Panc1 (cell line): ENCODE measurements at regions not wholly inside any gene's neighbourhood (a gene's known extent, or its start where the extent isn't known, plus 50 kb on each side); places are given as distances from the start of the nearest gene placed in this dataset.

Experiments
- ATAC-seq: fragments of 200-7000 bp; cut with Tn5 transposase; 2 replicates; pipeline ENCODE4 v1.9.1; 2020; ENCODE audit warnings: mild to moderate bottlenecking, moderate library complexity
- BruUV-seq: library from RNA; stranded (reverse); fragments of 400-500 nt; replicated peaks from 2 replicates; lab custom pipeline; 2021; lab: Mats Ljungman, UMichigan
- CTCF ChIA-PET: fragments of 300-600 bp; sonication (Branson Sonifier 250); formaldehyde crosslinking; loops from one replicate; lab custom pipeline; 2022; ENCODE audit warnings: antibody characterized with exemption; lab: Charles Lee
- POLR2A ChIA-PET: fragments of 300-600 bp; sonication (Branson Sonifier 250); formaldehyde crosslinking; loops from one replicate; lab custom pipeline; 2022; ENCODE audit warnings: antibody characterized with exemption; lab: Charles Lee
- DNase-seq: peaks from one replicate; pipeline ENCODE4 v3.0.0-alpha.2; 2010; ENCODE audit warnings: low read depth, low spot score
- H3K27ac ChIP-seq: 2 replicates; pipeline ENCODE4 v1.5.1; 2011; ENCODE audit warnings: mild to moderate bottlenecking, low read length, inconsistent platforms
- H3K27me3 ChIP-seq: fragments of 200-500 bp; sonication (Bioruptor generic); 2 replicates; pipeline ENCODE4 v1.6.0; 2014; ENCODE audit warnings: low read length, inconsistent platforms; ENCODE audit not compliant: control insufficient read depth, insufficient read depth
- H3K36me3 ChIP-seq: fragments of 200-500 bp; sonication (Bioruptor generic); 2 replicates; pipeline ENCODE4 v1.5.1; 2014; ENCODE audit warnings: inconsistent platforms, mild to moderate bottlenecking, low read length, moderate library complexity; ENCODE audit not compliant: control insufficient read depth, insufficient read depth
- H3K4me1 ChIP-seq: 2 replicates; pipeline ENCODE4 v1.5.1; 2011; ENCODE audit warnings: inconsistent platforms, mild to moderate bottlenecking, low read length, moderate library complexity; ENCODE audit not compliant: control insufficient read depth, insufficient read depth
- H3K4me3 ChIP-seq, 2 experiments: 2 replicates each; pipeline ENCODE4 v1.5.1; 2011 to 2012; ENCODE audit warnings: low read depth in 2 of 2, low read length in 2 of 2, mild to moderate bottlenecking in 2 of 2, inconsistent platforms in 1 of 2, moderate library complexity in 1 of 2
- H3K9me3 ChIP-seq: fragments of 200-500 bp; sonication (Bioruptor generic); 2 replicates; pipeline ENCODE4 v1.5.1; 2014; ENCODE audit warnings: low read depth, mild to moderate bottlenecking, inconsistent platforms, low read length, moderate library complexity; ENCODE audit not compliant: control insufficient read depth, insufficient read depth
- CTCF ChIP-seq: fragments of 450-650 bp; IDR thresholded peaks from 2 replicates; pipeline ENCODE4 v1.5.1; 2017; ENCODE audit warnings: mild to moderate bottlenecking
- POLR2AphosphoS5 ChIP-seq: IDR thresholded peaks from 2 replicates; pipeline ENCODE4 v1.6.1; 2012; ENCODE audit warnings: mild to moderate bottlenecking, low read depth, low read length, moderate library complexity
- REST ChIP-seq, 2 experiments: IDR thresholded peaks; 2 replicates each; pipeline ENCODE4 v1.6.1; 2011 to 2012; ENCODE audit warnings: low read depth in 2 of 2, control low read depth in 1 of 2, low read length in 1 of 2, mild to moderate bottlenecking in 1 of 2, moderate library complexity in 1 of 2; ENCODE audit not compliant: insufficient read depth in 1 of 2
- SIN3A ChIP-seq: IDR thresholded peaks from 2 replicates; pipeline ENCODE4 v1.6.1; 2012; ENCODE audit warnings: low read depth, mild to moderate bottlenecking, low read length, moderate library complexity, borderline replicate concordance; ENCODE audit not compliant: insufficient read depth
- TCF7L2 ChIP-seq: IDR thresholded peaks from 2 replicates; pipeline ENCODE4 v1.6.1; 2011; ENCODE audit warnings: mild to moderate bottlenecking, low read depth, low read length, inconsistent platforms
- in situ Hi-C: cut with HindIII; loops from 2 replicates; pipeline ENCODE4 v1.10.0; 2016; ENCODE audit warnings: low sequenced_read_pairs, low pct_unique_long_range_greater_than_20kb
- intact Hi-C: fragments of 100-400 bp; cut with micrococcal nuclease; formaldehyde crosslinking; loops from one replicate; pipeline ENCODE4 v1.10.0; 2022; ENCODE audit not compliant: unreplicated experiment

- TF ChIP-seq CTCF, result no peak
- no peak for TF ChIP-seq POLR2AphosphoS5
- no peak for TF ChIP-seq SIN3A
- no peak for TF ChIP-seq TCF7L2
- TF ChIP-seq REST (IDR thresholded peaks at IDR 0.05; ENCODE audit: insufficient read depth in 1 of 2, low read depth in 2 of 2, low read length in 1 of 2), result no peak
- Histone ChIP-seq H3K27ac (no peak overlapping the region), H3K4me3 (no peak overlapping the region), H3K36me3 (no peaks in the 10 kb centered on the region), H3K9me3 (no peaks in the 10 kb centered on the region), H3K27me3 (no peaks in the 10 kb centered on the region), H3K4me1 (no peaks in the 10 kb centered on the region)
- CTCF ChIA-PET, result no interaction called here
- DNase-seq, result no peak
- POLR2A ChIA-PET, result no interaction called here
- in situ Hi-C loops (no loop called here), intact Hi-C loops (no loop called here)
- BruUV-seq, result no TSS peak
- no peak for ATAC-seq
Observed at GRCh38 chr6:95292011-95292410, 285.3 kb upstream of the MANEA start.

- no peaks in the 10 kb centered on the region for H3K36me3 ChIP-seq
- in situ Hi-C loops, result no loop called here
- H3K9me3 ChIP-seq, result no peaks in the 10 kb centered on the region
- no peak for DNase-seq
- no peaks in the 10 kb centered on the region for H3K27me3 ChIP-seq
- ChIA-PET CTCF (no interaction called here), POLR2A (no interaction called here)
- ATAC-seq, result no peak
- H3K27ac ChIP-seq, result no peak overlapping the region
- no TSS peak for BruUV-seq
- intact Hi-C loops, result no loop called here
- TF ChIP-seq REST (IDR thresholded peaks at IDR 0.05; ENCODE audit: insufficient read depth in 1 of 2, low read depth in 2 of 2, low read length in 1 of 2), result no peak
- TF ChIP-seq TCF7L2, result no peak
- TF ChIP-seq CTCF, result no peak
- TF ChIP-seq SIN3A, result no peak
- TF ChIP-seq POLR2AphosphoS5, result no peak
- H3K4me3 ChIP-seq, result no peak overlapping the region
- no peaks in the 10 kb centered on the region for H3K4me1 ChIP-seq
Observed at GRCh38 chr6:95293257-95293656, 284.1 kb upstream of the MANEA start.
